Smooth muscle cell (in vitro differentiated cells): ENCODE measurements at regions not wholly inside any gene's neighbourhood (a gene's known extent, or its start where the extent isn't known, plus 50 kb on each side); places are given as distances from the start of the nearest gene placed in this dataset.
A peak's percentile ranks its signal among the peaks of the same experiment; 100 is the strongest.

Experiments
- DNase-seq: peaks from one replicate; lab custom pipeline; 2025; ENCODE audit not compliant: unreplicated experiment; lab: John Stamatoyannopoulos, UW
- H2AFZ ChIP-seq: fragments of 200-600 bp; sonication (generic); 2 replicates; pipeline ENCODE4 v1.6.0; 2016; ENCODE audit warnings: antibody characterized with exemption, low read depth, mild to moderate bottlenecking
- H3F3A ChIP-seq: fragments of 200-600 bp; sonication (generic); 2 replicates; pipeline ENCODE4 v1.6.0; 2017; ENCODE audit warnings: antibody characterized with exemption, low read depth
- H3K27ac ChIP-seq: fragments of 200-600 bp; sonication (generic); 2 replicates; pipeline ENCODE4 v1.5.1; 2016; ENCODE audit warnings: low read depth, mild to moderate bottlenecking
- H3K27me3 ChIP-seq: fragments of 200-600 bp; sonication (generic); 2 replicates; pipeline ENCODE4 v1.6.1; 2016; ENCODE audit warnings: low read depth, mild to moderate bottlenecking
- H3K36me3 ChIP-seq: fragments of 200-600 bp; sonication (generic); 2 replicates; pipeline ENCODE4 v1.5.1; 2016; ENCODE audit warnings: low read depth
- H3K4me1 ChIP-seq: fragments of 200-600 bp; sonication (generic); 2 replicates; pipeline ENCODE4 v1.5.1; 2016; ENCODE audit warnings: low read depth
- H3K4me2 ChIP-seq: fragments of 200-600 bp; sonication (generic); 2 replicates; pipeline ENCODE4 v1.6.0; 2016; ENCODE audit warnings: mild to moderate bottlenecking
- H3K4me3 ChIP-seq: fragments of 200-600 bp; sonication (generic); 2 replicates; pipeline ENCODE4 v1.5.1; 2016; ENCODE audit warnings: mild to moderate bottlenecking
- H3K79me2 ChIP-seq: fragments of 200-600 bp; sonication (generic); 2 replicates; pipeline ENCODE4 v1.6.0; 2016; ENCODE audit warnings: low read depth, mild to moderate bottlenecking
- H3K9ac ChIP-seq: fragments of 200-600 bp; sonication (generic); 2 replicates; pipeline ENCODE4 v1.6.0; 2016; ENCODE audit warnings: low read depth
- H3K9me3 ChIP-seq: fragments of 200-600 bp; sonication (generic); replicated peaks from 2 replicates; pipeline ENCODE4 v1.5.1; 2016; ENCODE audit warnings: low read depth
- H4K20me1 ChIP-seq: fragments of 200-600 bp; sonication (generic); 2 replicates; pipeline ENCODE4 v1.6.0; 2016; ENCODE audit warnings: low read depth
- CTCF ChIP-seq: fragments of 200-600 bp; sonication (generic); IDR thresholded peaks from 2 replicates; pipeline ENCODE4 v1.5.1; 2017; ENCODE audit warnings: borderline replicate concordance, mild to moderate bottlenecking, antibody characterized with exemption; ENCODE audit not compliant: insufficient read depth, poor library complexity, severe bottlenecking
- WGBS: methylation state at CpG from one replicate; pipeline ENCODE4 v1.1.7; 2016; ENCODE audit warnings: low lambda C conversion rate; 5-methylcytosine and 5-hydroxymethylcytosine counted together

GRCh38 chr6:11335826-11336225 is 103.4 kb upstream of the NEDD9 start:
- Histone ChIP-seq H3K27me3 (no peaks in the 10 kb centered on the region), H4K20me1 (no peaks in the 10 kb centered on the region), H3K4me1 (no peaks in the 10 kb centered on the region), H3K9me3 (no peaks in the 10 kb centered on the region), H3K27ac (peak overlapping the region; percentile 41), H2AFZ (no peak overlapping the region), H3K36me3 (no peaks in the 10 kb centered on the region), H3K4me2 (no peak overlapping the region), H3K9ac (no peak overlapping the region), H3K4me3 (no peak overlapping the region), H3K79me2 (no peaks in the 10 kb centered on the region), H3F3A (no peaks in the 10 kb centered on the region)
- WGBS, result 64% methylated on average over 5 of the region's 5 CpGs
- no peak for TF ChIP-seq CTCF
- DNase-seq, result no peak

DNA sequence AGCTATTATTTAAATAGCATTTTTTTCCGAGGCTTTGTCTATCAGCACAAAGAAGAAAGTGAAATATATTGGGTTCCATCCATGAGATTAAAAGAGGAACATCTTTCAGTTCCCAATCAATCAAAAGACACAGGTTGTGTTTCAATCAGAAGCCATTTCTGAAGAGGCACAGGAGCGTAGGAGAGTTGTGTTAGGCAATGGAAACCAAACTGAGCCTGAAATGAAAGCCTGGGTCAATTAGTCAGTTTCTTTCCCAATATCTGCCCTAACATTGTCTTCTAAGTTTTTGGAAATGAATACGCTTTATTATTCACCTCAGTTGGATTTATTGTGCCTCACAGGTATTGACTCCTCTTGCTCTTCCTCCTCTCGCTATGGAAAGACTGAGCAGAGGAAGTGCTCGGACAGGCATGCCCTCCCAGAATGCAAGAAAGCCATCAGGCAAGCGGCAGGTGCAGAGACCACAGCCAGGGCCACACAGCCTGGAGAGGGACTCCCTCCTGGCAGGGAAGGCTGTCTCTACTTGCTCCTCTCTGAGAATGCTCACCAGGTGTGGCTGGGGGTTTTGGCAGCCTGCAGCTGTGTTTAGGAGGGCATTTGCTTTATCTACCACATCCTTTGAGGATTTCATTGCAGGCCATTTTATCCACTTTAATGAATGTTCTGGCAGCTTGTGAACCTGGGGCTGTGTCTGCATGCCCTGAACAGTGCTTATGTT is 100.8 kb upstream of the NEDD9 start:
- no peak overlapping the region for H3K27ac ChIP-seq
- H2AFZ ChIP-seq, result no peak overlapping the region
- H3K79me2 ChIP-seq, result no peaks in the 10 kb centered on the region
- no peak for DNase-seq
- no peak overlapping the region for H3K4me2 ChIP-seq
- no peaks in the 10 kb centered on the region for H4K20me1 ChIP-seq
- WGBS, result 94% methylated on average over 6 of the region's 6 CpGs
- no peak for TF ChIP-seq CTCF
- peaks cover under 1% of the 10 kb centered on the region for H3F3A ChIP-seq
- H3K9me3 ChIP-seq, result no peaks in the 10 kb centered on the region
- H3K4me3 ChIP-seq, result no peak overlapping the region
- H3K9ac ChIP-seq, result no peak overlapping the region
- H3K4me1 ChIP-seq, result peaks cover 11% of the 10 kb centered on the region
- H3K36me3 ChIP-seq, result no peaks in the 10 kb centered on the region
- H3K27me3 ChIP-seq, result no peaks in the 10 kb centered on the region

- Histone ChIP-seq H3K27ac (no peak overlapping the region), H3K36me3 (no peaks in the 10 kb centered on the region), H3K4me2 (no peak overlapping the region), H3K79me2 (no peaks in the 10 kb centered on the region), H3K4me1 (peaks cover 16% of the 10 kb centered on the region), H4K20me1 (no peaks in the 10 kb centered on the region), H3K9ac (no peak overlapping the region), H3K27me3 (no peaks in the 10 kb centered on the region), H3K4me3 (no peak overlapping the region), H2AFZ (no peak overlapping the region), H3K9me3 (no peaks in the 10 kb centered on the region), H3F3A (peaks cover 9% of the 10 kb centered on the region)
- TF ChIP-seq CTCF, result no peak
- DNase-seq, result no peak
- 96% methylated on average over 7 of the region's 7 CpGs for WGBS
These were observed 100.0 kb upstream of the NEDD9 start for GRCh38 chr6:11332463-11332862.

- Histone ChIP-seq H3K9ac (no peak overlapping the region), H3K79me2 (no peaks in the 10 kb centered on the region), H3K4me1 (peaks cover 16% of the 10 kb centered on the region), H3F3A (peaks cover 15% of the 10 kb centered on the region), H3K27me3 (no peaks in the 10 kb centered on the region), H3K9me3 (no peaks in the 10 kb centered on the region), H3K4me3 (no peak overlapping the region), H3K27ac (peak overlapping the region; percentile 98), H4K20me1 (no peaks in the 10 kb centered on the region), H3K4me2 (no peak overlapping the region), H3K36me3 (no peaks in the 10 kb centered on the region), H2AFZ (no peak overlapping the region)
- WGBS, result 89% methylated on average over 5 of the region's 5 CpGs
- no peak for TF ChIP-seq CTCF
- no peak for DNase-seq
These were observed 98.6 kb upstream of the NEDD9 start for GRCh38 chr6:11331111-11331510.
